ENCODE measurements at regions not wholly inside any gene's neighbourhood (a gene's known extent, or its start where the extent isn't known, plus 50 kb on each side); places are given as distances from the start of the nearest gene placed in this dataset.
"Not testable (repeated sequence)": the region's sequence is repeated elsewhere in the genome, so short reads cannot be mapped to it uniquely, and the experiment has no call there.

GRCh38 chr18:76613053-76613754 lies 118.2 kb upstream of the ZNF516 start:
- FAIRE-seq (no peak), DNase-seq (ENCODE audit: insufficient read length) (no peak)

GRCh38 chr18:76611750-76612045 lies 116.7 kb upstream of the ZNF516 start:
- FAIRE-seq; DNase-seq (ENCODE audit: insufficient read length): not testable (repeated sequence)

More at GRCh38 chr18:76613053-76613754, 118.2 kb upstream of the ZNF516 start:
- TF ChIP-seq POLR2AphosphoS5 (IDR thresholded peaks at IDR 0.05; ENCODE audit: low read depth, low read length) (no peak), POLR2A (IDR thresholded peaks at IDR 0.05; ENCODE audit: low read depth, low read length) (no peak), TAF1 (IDR thresholded peaks at IDR 0.05; ENCODE audit: borderline replicate concordance, low read depth, low read length) (no peak)

- FAIRE-seq (no peak), DNase-seq (ENCODE audit: insufficient read length) (no peak)
- TF ChIP-seq POLR2A (IDR thresholded peaks at IDR 0.05; ENCODE audit: low read depth, low read length), result no peak
- no peak for TF ChIP-seq POLR2AphosphoS5 (IDR thresholded peaks at IDR 0.05; ENCODE audit: low read depth, low read length)
- TF ChIP-seq TAF1 (IDR thresholded peaks at IDR 0.05; ENCODE audit: borderline replicate concordance, low read depth, low read length), result no peak
These were observed 116.1 kb upstream of the ZNF516 start for GRCh38 chr18:76610933-76611749.

- no peak for FAIRE-seq
- TF ChIP-seq POLR2AphosphoS5 (IDR thresholded peaks at IDR 0.05; ENCODE audit: low read depth, low read length), result no peak
- no peak for TF ChIP-seq TAF1 (IDR thresholded peaks at IDR 0.05; ENCODE audit: borderline replicate concordance, low read depth, low read length)
- TF ChIP-seq POLR2A (IDR thresholded peaks at IDR 0.05; ENCODE audit: low read depth, low read length), result no peak
These were observed 115.0 kb upstream of the ZNF516 start for GRCh38 chr18:76610012-76610411.

GRCh38 chr18:76605341-76605929 lies 110.4 kb upstream of the ZNF516 start:
- TF ChIP-seq TAF1 (IDR thresholded peaks at IDR 0.05; ENCODE audit: borderline replicate concordance, low read depth, low read length) (no peak), POLR2A (IDR thresholded peaks at IDR 0.05; ENCODE audit: low read depth, low read length) (no peak)
- FAIRE-seq (no peak), DNase-seq (ENCODE audit: insufficient read length) (no peak)

More at GRCh38 chr18:76610012-76610411, 115.0 kb upstream of the ZNF516 start:
- DNase-seq (ENCODE audit: insufficient read length), result no peak

- no peak for TF ChIP-seq POLR2A (IDR thresholded peaks at IDR 0.05; ENCODE audit: low read depth, low read length)
- no peak for TF ChIP-seq TAF1 (IDR thresholded peaks at IDR 0.05; ENCODE audit: borderline replicate concordance, low read depth, low read length)
- no peak for TF ChIP-seq POLR2AphosphoS5 (IDR thresholded peaks at IDR 0.05; ENCODE audit: low read depth, low read length)
- no peak for FAIRE-seq
- no peak for DNase-seq (ENCODE audit: insufficient read length)
These were observed 109.8 kb upstream of the ZNF516 start for GRCh38 chr18:76604935-76605240.

GRCh38 chr18:76604108-76604934 lies 109.3 kb upstream of the ZNF516 start:
- no peak for DNase-seq (ENCODE audit: insufficient read length)
- TF ChIP-seq TAF1 (IDR thresholded peaks at IDR 0.05; ENCODE audit: borderline replicate concordance, low read depth, low read length) (no peak), POLR2AphosphoS5 (IDR thresholded peaks at IDR 0.05; ENCODE audit: low read depth, low read length) (no peak), POLR2A (IDR thresholded peaks at IDR 0.05; ENCODE audit: low read depth, low read length) (no peak)

GRCh38 chr18:76602191-76602590 lies 107.1 kb upstream of the ZNF516 start:
- TF ChIP-seq TAF1 (IDR thresholded peaks at IDR 0.05; ENCODE audit: borderline replicate concordance, low read depth, low read length) (no peak), POLR2A (IDR thresholded peaks at IDR 0.05; ENCODE audit: low read depth, low read length) (no peak)
- FAIRE-seq (no peak), DNase-seq (ENCODE audit: insufficient read length) (no peak)

More at GRCh38 chr18:76604108-76604934, 109.3 kb upstream of the ZNF516 start:
- no peak for FAIRE-seq

GRCh38 chr18:76600076-76600475 lies 105.0 kb upstream of the ZNF516 start:
- DNase-seq (ENCODE audit: insufficient read length); FAIRE-seq: not testable (repeated sequence)

- TF ChIP-seq TAF1 (IDR thresholded peaks at IDR 0.05; ENCODE audit: borderline replicate concordance, low read depth, low read length) (no peak), POLR2A (IDR thresholded peaks at IDR 0.05; ENCODE audit: low read depth, low read length) (no peak), POLR2AphosphoS5 (IDR thresholded peaks at IDR 0.05; ENCODE audit: low read depth, low read length) (no peak)
- FAIRE-seq (no peak), DNase-seq (ENCODE audit: insufficient read length) (no peak)
These were observed 99.9 kb upstream of the ZNF516 start for GRCh38 chr18:76594966-76595365.

GRCh38 chr18:76593843-76594242 lies 98.8 kb upstream of the ZNF516 start:
- DNase-seq (ENCODE audit: insufficient read length), result no peak
- FAIRE-seq, result no peak
- TF ChIP-seq POLR2AphosphoS5 (IDR thresholded peaks at IDR 0.05; ENCODE audit: low read depth, low read length) (no peak), POLR2A (IDR thresholded peaks at IDR 0.05; ENCODE audit: low read depth, low read length) (no peak), TAF1 (IDR thresholded peaks at IDR 0.05; ENCODE audit: borderline replicate concordance, low read depth, low read length) (no peak)

GRCh38 chr18:76592981-76593381 lies 97.9 kb upstream of the ZNF516 start:
- FAIRE-seq (no peak), DNase-seq (ENCODE audit: insufficient read length) (no peak)
- TF ChIP-seq POLR2A (IDR thresholded peaks at IDR 0.05; ENCODE audit: low read depth, low read length), result no peak
- no peak for TF ChIP-seq POLR2AphosphoS5 (IDR thresholded peaks at IDR 0.05; ENCODE audit: low read depth, low read length)
- TF ChIP-seq TAF1 (IDR thresholded peaks at IDR 0.05; ENCODE audit: borderline replicate concordance, low read depth, low read length), result no peak
